GM04503 (cell line): ENCODE measurements at regions not wholly inside any gene's neighbourhood (a gene's known extent, or its start where the extent isn't known, plus 50 kb on each side); places are given as distances from the start of the nearest gene placed in this dataset.
"Not testable (repeated sequence)": the region's sequence is repeated elsewhere in the genome, so short reads cannot be mapped to it uniquely, and the experiment has no call there.

Experiments
- DNase-seq: peaks from one replicate; pipeline ENCODE4 v3.0.0-alpha.2; 2012; ENCODE audit warnings: low read depth

DNA sequence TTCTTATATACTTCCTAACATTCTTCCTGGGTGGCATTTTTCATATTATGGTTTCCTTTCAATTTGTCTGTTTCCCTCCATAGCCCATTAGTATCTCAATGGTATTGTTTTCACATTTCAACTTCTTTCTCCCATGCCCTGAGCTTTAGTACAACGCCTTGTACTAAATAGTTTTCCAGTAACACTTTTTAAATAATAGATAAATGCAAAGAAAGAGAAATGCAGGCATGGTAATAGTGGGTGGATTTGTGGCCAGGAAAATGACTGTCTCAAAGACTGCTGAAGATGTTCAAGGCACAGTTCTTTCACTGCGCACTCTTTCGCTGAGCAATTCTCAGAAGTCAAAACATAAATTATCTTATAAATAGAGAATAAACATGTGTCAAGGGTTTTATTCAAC lies 145.1 kb downstream of the LCA5 start:
- no peak for DNase-seq

DNA sequence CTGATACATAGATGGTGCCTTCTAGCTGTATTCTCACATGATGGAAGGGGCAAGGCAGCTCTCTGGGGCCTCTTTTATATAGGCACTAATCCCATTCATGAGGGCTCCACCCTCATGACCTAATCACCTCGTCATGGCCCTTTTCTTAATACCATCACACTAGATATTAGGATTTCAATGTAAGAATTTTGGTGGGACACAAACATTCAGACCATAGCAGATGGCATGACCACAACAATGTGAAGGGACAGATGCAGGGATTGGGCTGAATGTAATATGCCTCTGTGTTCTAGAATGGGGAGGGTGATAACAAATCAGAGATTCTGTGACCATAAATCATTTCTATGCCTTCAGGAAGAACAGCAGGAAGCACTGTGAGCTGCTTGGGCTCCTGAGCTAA lies 145.8 kb downstream of the LCA5 start:
- no peak for DNase-seq

DNA sequence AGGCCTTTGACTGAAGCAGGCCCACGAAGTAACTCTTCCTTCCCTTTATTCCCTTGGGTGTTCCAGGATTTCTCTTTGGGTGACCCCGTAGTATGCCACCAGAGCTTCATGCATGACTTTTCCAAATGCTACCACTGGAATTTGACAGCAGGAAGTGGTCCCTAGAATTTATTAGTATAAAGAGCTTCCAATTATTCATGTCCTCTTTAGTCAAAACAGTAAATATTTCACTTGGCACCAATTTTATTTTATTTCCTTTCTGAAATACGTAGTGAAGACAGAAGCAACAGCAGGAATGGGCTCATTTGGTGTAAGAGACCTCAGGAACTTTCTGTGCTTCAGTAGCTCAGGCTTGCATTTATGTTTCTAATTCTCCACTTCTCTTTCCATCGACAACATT lies 151.3 kb downstream of the LCA5 start:
- no peak for DNase-seq

DNA sequence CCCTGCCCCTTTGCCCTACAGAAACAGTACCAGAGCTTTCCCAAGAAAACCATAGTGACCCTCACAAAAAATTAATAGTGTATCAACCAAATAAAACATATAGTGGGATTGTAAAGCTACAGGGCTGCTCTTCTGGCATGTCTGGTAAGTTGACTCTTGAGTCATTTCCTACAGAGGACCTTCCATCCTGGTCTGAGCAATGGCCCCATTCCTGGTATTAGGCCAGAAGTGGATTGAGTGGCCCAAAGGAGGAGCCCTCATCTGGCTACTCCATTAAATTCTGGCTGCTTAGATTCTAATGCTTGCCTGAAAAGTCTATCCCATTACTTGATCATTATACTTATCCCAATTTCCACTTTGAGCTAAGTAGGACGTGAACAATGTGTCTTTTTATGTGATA lies 150.9 kb upstream of the HMGN3 start:
- DNase-seq, result no peak

DNA sequence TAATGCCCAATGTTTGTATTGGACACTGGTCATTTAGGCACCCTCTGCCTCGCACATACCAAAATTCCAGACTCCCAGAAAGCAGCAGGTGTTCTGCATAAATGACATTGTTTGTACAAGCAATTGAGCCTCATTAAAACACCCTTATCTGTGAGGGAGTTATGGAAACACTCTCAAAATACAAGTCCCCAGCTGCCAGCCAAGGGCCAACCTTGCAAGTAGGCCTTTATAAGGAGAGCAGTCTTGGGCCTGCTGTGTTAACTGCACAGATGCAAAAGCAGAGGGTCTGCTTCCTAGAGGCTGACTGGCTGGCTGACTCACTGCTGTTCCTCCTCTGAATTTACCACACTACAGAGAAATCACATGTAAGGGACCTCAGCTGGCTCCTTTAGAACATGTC lies 150.4 kb upstream of the HMGN3 start:
- no peak for DNase-seq

DNA sequence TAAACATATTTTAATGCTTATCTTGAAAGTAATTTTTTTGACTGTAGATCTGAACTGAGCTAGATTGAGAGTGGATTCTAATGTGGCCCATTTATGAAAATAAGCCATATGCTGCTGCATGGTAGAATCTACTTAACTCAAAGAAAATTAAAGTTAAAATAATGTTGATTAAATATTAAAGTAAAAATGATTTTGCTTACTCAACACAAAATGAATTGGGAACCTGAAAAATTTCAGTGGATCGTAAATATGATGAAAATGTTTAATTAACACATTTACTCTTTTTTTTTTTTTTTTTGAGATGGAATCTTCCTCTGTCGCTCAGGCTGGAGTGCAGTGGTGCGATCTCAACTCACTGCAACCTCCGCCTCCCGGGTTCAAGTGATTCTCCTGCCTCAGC lies 144.5 kb upstream of the HMGN3 start:
- no peak for DNase-seq

DNA sequence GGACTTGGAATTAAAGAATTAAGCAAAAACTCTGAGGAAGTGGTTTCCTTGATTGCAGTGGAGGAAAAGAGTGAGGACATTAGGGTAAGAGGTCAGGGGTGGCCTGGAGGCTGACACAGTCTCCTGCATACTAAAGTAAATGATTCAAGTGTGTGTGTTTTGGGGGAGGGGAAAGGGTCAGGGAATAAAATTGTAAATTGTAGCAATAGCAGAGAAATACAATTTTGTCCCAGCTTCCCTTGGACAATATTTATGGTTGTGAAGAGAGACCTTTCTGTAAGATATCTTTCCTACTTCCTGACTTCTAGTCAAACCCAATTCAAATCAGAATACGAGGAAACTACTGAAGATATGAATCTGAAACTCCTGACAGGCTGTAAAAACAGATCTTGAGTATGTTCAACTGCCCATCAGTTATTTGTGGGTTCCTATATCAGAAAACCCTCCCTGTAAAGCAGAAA lies 143.4 kb upstream of the HMGN3 start:
- DNase-seq, result no peak

DNA sequence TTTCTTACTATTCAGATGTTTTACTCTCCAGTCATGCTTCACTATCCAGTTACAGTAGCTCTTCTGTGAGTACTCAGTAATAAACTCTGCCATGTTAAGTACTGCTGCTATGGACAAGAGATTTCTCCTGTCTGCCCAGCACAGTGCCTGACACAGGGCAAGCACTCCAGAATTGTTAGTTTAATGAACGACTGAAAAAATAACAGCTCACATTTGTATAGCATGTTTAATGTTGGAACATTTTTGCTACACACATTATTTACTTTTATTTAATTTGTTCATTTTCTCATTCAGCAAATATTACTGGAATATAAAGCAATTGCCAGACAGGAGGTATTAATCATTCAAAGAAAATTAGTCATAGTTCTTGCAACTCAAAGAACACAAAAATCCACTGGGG lies 142.6 kb upstream of the HMGN3 start:
- no peak for DNase-seq

DNA sequence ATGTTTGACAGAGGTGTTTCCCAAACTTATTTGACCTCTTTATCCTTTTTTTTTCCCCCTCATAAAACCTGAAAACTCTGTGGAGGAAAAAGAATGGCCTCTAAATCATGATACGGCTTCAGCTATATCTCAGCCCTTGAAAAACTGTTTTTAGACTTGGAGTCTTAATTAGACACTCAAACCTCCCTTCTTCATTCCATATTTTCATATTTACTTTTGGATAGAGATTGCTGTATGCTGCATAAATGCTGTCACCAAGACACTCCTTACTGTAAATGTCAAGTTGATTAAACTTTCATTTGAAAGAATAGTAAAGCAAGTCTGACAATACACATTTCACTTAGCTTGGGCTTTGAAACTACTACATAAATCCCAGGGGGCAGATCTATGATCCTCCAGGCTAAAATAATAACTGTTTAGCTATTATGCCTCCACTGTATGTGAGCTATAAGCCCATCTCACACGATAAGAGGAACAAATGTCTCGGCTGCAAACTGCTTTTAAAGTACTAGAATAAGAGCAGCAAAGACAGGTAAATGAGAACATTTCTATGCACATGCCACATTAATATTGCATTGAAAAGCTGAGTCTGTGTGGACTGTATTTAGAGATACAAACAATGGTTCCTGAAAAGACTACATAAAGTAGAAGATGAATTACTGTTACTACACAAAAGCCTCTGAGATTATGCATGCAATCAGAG lies 141.3 kb upstream of the HMGN3 start:
- no peak for DNase-seq

DNA sequence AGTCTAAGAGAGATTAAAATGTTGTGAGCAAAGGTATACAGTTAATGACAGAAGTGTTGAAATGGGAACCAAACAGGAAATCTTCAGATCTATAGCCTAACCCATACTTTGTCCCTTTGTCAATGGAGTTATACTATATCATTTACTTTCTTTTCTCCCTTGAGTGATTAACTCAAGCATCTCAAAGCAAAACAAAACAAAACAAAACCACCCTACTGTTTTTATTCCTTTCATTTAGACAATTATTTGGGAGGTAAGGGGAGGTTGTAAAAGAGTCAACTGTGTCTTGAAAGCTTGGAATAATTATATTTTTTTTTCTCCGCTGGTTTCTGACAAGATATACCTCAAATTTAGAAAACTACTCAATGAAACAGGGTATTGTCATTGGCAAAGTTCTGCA lies 139.8 kb upstream of the HMGN3 start:
- DNase-seq, result no peak

DNA sequence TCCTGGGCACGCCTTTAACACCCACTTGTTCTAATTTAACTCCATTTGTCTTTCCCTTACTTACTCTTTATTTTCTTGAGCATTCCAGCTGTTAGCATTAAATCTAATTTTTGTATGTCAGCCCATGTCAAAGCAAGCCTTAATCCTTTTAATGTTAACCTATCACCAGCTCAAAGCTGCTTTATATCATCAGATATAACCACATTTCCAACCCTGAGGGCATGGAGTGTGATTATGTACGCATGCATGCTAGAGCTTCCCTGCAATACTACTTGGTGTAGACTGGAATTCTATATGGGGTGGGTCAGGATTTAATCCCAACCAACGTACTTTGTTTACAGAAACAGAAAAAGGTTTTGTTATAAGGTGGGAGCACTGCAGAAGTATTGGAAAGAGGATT lies 139.4 kb upstream of the HMGN3 start:
- DNase-seq, result no peak

DNA sequence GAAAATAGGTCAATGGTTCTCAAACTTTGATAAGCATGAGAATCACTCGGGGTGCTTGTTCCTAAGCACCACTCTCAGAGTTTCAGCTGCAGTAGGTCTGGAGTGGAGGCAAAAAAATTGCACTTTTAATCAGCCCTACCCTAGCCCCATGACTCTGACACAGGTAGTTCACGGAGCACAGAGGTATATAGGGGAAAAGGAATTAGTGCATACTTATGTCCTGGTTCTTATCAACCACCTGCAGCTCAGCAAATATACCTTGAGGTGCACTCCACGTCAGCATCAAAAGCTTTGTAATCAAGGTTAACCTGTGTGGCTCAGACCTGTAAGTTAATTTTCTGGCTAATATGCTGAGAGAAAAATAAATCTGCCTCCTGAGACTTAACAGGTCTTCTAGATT lies 138.8 kb upstream of the HMGN3 start:
- DNase-seq, result no peak

DNA sequence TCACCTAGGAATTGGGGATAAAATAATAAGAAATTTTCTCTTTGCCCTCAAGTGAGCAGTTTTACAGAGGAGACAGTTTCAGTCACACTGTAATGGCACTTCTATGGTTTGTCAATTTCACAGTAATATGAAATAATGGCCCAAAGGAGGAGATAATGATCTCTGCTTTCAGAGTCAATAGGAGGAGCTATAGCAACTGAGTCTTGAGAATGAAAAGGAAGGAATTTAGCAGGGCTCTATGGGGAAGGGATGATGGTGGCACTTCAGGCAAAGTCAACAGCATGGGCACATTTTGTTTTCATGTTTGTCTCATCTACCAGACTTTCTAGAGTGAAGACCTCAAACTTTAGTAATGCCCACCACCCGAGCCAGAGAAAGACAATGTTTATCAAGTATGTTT lies 138.3 kb upstream of the HMGN3 start:
- DNase-seq, result no peak

DNA sequence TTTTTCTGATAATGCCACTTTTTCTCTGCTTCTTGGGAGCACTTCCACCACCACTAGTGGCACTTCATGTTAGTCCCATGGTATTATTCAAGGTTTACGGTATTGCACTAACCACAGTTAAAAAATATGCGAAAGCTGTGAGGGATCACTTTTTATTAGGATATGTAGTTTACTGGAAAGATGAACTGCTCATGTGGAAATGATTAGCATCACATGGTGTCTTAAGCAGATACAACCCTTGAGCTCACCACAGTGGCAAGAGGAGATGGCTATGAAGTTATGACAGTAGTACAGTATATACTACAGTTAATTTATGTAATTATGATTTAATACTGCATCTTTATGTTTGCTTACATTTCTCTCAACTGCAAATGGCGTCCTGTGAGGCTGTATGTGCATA lies 134.5 kb upstream of the HMGN3 start:
- DNase-seq, result no peak

DNA sequence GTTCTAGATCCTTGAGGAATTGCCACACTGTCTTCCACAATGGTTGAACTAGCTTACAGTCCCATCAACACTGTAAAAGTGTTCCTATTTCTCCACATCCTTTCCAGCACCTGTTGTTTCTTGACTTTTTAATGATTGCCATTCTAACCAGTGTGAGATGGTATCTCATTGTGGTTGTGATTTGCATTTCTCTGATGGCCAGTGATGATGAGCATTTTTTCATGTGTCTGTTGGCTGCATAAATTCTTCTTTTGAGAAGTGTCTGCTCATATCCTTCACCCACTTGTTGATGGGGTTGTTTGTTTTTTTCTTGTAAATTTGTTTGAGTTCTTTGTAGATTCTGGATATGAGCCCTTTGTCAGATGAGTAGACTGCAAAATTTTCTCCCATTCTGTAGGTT lies 129.0 kb upstream of the HMGN3 start:
- not testable (repeated sequence) for DNase-seq

DNA sequence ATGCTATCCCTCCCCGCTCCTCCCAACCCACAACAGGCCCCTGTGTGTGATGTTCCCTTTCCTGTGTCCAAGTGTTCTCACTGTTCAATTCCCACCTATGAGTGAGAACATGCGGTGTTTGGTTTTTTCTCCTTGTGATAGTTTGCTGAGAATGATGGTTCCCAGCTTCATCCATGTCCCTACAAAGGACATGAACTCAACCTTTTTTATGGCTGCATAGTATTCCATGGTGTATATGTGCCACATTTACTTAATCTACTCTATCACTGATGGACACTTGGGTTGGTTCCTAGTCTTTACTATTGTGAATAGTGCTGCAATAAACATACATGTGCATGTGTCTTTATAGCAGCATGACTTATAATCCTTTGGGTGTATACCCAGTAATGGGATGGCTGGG lies 126.6 kb upstream of the HMGN3 start:
- not testable (repeated sequence) for DNase-seq

DNA sequence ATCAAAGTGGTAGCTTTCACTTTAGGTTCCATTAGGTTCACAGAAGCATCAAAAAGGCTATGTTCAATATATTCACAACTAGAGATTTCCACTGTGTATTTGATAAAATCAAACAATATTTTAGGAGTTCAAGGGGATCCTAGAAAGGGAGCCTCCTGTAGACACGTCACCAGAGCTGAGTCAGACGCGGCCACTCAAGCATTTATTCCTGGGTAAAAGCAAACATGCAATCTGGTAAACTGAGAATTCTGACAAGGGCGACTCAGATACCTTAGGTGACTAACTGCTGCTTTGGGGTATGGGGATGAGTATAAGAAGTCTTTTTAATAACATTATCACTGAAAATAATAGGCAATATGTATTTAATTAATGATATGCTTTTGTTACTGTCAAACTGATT lies 118.7 kb upstream of the HMGN3 start:
- no peak for DNase-seq

DNA sequence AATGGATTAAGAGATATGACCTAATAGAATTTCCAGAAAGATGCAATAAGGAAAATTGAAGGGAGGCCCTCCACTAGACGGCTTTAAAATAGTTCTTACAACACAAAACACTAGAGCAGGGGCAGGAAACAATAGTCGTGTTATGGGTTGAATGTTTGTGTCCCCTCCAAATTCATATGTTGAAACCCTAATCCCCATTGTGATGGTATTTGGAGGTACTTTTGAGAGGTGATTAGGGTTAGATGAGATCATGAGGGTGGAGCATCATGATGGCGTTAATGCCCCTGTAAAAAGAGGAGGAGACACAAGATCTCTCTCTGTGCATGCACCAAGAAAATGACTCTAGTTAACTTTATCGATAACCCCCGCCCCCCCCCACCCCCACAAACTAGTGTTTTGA lies 104.0 kb upstream of the HMGN3 start:
- DNase-seq, result no peak

DNA sequence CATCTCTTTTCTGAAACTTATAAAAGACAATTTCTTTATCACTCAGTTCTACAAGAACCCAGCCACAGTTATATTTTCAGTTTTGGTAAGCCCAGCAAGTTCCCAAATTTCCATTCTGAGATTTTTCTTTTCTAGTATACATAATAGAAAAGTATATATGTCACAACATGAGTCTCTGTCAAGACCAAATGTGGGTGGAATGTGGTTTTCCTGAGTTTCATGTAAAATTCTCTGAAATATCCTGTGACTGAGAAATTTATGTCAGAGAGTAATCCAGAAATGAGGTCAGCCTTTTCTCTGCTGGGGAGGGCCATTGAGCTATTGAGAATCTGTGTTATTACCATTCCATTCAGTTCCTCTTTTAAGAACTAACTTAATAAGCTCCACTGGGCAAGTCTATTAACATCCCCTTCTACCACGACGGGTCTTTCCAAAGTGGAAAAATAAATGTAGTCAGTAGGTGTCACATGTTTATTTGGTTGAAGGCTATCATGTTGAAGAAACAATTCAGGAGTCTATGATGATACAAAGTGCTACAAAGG lies 100.7 kb upstream of the HMGN3 start:
- no peak for DNase-seq

DNA sequence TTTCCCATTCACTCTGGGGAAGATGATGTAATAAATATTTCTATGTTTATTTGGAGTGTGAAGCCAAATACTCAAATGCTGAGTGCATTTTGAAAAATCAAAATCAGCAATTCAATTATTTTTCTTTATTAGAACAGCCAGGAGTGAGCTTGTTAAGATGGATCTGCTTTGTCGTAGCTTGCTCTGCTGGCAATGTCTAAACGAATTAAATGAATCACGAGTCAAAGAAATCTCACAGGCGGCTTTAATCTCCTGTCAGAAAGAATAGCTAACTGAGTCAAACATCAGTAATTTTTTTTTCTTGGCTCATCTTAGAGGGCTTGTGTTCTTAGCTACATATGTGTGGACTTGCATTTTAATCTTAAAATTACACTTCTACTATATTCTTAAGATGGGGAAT lies 100.2 kb upstream of the HMGN3 start:
- DNase-seq, result no peak

DNA sequence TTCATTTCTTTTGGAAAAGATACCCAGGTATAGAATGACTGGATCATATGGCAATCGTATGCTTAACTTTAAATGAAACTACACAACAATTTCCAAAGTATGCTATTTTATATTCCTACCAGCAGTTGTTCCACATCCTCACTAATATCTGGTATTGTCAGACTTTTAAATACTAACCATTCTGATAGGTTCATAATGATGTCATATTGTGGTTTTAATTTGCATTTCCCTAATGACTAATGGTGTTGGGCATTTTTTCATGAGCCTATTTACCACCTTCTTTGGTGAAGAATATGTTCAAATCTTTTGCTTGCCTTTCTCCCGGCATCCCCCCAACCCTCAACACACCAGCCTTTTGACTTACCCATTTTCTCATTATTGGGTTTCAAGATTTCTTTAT lies 96.2 kb upstream of the HMGN3 start:
- DNase-seq, result no peak

DNA sequence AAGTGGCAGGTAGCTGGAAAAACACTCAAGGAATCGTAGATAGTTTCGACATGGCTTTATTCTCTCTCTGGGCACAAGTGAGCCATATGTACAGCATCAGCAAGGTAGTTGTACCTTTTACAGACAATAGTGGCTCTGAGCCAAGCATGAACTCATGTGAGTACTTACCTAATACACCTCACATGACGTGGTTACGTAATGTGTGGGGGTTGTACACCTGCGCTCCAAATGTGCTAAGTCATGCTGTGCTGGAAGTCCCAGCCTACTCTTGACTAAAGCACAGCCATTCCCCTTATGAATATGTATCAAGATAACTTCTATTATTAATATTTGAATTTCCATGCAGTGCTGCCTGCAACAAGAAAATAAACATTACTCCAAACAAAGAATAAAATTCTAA lies 78.8 kb upstream of the HMGN3 start:
- DNase-seq, result no peak

DNA sequence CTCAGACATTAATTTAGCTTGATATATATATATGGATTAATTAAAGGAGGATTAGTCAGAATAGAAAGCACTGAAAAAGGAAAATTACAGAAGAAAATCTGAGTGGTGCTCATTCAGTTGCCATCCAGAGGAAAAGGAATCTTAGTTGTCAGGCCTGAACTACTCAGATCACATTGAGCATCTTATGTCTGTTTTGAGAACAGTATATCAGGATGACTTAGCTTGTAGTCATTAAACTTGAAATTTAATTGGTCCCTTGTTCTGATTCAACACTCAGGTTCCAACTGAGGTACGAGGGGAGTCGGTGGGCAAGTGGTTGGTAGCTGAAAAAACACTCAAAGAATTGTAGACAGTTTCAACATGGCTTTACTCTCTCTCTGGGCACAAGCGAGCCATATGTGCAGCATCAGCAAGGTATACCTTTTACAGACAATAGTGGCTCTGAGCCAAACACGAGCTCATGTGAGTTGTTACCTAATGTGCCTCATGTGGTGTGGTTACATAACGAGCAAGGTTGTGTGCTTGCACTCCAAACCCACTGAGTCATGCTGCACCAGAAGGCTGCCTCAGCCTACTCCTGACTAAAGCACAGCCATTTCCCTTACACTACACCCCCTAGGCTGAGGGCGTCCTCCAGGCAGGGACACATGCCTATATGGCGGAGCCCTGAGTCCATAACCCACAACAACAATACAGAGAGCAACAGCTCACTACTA lies 73.0 kb upstream of the HMGN3 start:
- DNase-seq, result no peak

DNA sequence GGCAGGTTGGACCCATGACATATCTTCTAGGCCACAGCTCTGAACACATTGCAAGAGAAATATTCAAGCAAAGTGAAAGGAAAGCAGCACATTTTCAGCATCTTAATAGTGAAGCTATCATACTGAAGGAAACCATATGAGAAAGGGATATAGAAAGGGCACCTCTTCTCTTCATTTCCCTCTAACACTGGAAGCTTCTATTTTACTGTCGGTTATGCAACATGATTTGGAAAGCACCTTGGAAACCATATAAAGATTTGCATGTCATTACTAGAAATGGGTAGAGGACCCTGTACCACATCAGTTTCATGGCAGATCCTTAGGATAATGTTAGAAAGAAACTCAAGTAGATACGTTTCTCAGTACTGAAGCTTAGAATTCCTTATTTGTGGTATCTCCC lies 70.5 kb upstream of the HMGN3 start:
- DNase-seq, result no peak
